CD4-positive, alpha-beta T cell treated with Interleukin-4 for 1 hour (primary cell): ENCODE measurements at regions not wholly inside any gene's neighbourhood (a gene's known extent, or its start where the extent isn't known, plus 50 kb on each side); places are given as distances from the start of the nearest gene placed in this dataset.

Experiments used
- DNase-seq, 2 donors: peaks; one replicate each; pipeline ENCODE4 v3.0.0-alpha.2; 2020 to 2022

DNA sequence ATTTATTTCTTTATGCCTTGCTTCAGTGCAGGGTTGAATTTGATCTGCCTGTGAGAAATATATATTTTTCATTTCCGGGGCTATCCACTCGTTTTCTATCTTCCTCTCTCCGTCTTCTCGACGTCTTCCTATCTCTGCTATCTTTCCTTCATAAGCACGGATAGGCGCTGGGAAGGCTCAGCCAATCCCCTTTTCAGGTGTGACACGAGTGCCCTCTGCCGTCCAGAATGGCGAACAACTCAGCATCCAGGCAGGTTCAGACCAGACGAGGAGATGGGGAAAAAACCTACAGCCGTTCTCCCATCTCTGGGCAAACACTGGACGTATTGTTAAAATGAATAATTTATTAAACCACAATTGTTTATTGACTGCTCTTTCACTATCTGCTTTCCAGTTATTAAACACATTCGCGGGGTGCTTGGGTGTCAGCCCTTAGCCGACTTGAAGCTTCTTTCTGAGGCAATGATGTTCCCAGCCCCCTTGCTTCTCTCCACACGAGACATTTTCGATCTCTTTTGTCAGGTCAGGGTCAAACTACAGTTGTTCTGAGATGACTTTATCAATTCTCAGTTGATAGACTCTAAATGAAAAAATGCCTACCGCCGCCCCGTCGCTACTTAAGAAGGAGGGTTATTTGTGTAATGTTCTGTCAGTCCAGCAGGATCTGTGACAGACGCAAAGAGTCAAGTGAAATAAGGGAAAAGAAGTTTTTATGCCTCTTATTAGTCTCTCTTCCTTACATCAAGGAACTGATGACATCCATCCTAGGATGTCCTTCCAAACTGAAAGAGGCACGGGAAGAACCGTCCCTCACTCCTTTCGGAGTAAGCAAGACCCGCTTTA, 96.3 kb upstream of the NOCT start:
- peak; percentile 25 to 46 for DNase-seq

- no peak for DNase-seq
Observed at GRCh38 chr4:138918169-138918869, 97.3 kb upstream of the NOCT start.

DNA sequence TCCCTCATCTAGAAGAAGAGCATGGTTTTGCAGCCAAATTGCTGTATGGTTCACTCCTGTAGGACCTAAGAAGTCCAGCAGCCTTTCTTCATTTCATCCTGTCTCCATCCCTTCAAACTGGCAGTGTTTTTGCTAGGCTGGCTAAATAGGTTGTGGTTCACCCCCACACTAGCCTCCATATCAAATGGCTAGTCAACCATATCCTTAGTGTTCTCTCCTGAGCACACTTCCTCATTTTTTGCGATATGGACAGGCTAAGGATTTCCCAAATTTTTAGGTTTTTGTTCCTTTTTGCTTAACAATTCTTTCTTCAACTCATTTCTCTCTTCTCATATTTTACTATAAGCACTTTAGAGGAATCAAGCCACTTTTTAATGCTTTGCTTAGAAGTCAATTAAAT, 98.8 kb upstream of the NOCT start:
- no peak for DNase-seq

- DNase-seq = no peak
Observed at GRCh38 chr4:138915756-138916155, 99.8 kb upstream of the NOCT start.

DNA sequence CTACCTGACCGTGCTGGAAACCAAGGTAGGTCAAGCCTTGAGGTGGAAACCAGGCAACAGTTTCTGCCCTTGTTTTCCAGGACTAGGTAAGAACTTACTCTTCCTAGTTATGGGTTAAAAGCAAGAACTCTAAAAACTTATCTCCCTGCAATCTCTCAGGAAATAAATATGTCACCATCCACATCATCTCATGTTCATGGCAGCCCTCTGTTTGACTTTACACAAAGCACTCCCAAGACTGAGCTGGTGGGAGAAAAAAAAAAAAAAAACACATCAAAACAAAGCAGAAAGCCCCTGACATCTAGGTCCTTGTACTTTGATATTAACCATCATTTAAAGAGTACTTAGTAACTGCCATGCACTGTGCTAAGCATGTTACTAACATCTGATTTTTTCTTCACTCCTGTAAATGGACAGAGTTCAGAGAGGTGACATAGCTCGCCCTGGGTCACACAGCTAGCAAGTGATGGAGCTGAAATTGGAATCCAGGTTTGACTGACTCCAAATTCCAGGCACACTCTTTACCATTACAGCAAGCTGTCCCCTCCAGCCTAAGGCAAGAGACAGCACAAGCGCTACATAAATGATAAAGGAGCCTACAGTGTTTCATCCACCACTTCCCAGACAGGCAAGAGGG, 102.8 kb upstream of the NOCT start:
- DNase-seq = no peak

DNA sequence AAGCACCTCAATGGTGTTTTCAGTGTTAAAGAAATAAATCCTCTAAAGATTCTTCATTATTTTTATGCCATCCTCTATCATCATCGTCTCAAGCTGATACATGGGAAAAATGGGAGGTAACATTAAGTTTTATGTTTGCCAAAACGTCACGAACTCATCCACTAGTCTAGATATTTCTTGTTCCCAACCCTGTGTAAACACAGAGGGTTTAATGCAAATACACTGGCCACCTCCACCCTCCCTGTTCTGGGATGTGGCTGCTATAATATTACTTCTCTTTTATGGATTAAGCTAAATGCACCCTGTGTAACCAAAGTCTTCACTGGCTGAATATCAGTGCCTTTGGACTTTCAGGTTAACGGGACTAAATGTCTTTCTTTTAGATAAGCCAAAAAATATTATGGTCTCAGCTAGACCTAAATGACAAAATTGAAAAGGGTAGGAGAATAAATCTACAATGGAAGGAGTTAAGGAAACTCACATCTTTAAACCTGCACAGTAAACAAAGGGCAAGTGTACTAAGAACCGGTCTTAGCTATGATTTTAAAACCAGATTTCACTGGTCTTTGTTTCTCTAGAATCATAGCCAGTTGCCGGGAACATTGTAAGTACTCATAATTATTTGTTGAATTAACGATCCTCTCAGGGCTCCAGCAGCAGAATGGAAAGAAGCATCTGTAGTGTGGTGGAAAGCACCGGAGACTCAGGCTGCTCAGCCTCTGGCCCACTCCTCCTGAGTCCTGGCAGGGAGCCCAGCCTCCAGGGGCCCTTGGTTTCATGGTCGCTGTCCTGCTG, 103.5 kb upstream of the NOCT start:
- DNase-seq = no peak

DNA sequence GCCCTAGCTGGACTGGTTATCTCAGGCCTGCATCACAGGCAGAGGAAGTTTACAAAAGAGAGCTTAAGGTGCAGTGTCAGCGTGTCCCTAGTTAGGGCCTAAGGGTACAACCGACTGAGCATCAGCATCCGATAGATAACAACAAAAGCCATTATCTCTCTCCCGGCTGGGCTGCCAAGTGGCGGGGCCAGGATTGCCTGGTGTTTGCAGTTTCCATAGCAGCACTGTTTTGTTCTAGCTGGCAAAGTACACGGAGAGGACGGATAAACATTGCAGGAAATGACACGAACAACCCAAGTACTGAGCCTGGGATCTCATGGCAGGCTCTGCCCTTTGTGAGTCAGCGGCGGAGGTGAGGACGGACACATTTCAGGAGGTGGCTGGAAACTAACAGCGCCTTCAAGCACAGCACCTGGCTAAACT, 104.7 kb upstream of the NOCT start:
- no peak for DNase-seq

DNA sequence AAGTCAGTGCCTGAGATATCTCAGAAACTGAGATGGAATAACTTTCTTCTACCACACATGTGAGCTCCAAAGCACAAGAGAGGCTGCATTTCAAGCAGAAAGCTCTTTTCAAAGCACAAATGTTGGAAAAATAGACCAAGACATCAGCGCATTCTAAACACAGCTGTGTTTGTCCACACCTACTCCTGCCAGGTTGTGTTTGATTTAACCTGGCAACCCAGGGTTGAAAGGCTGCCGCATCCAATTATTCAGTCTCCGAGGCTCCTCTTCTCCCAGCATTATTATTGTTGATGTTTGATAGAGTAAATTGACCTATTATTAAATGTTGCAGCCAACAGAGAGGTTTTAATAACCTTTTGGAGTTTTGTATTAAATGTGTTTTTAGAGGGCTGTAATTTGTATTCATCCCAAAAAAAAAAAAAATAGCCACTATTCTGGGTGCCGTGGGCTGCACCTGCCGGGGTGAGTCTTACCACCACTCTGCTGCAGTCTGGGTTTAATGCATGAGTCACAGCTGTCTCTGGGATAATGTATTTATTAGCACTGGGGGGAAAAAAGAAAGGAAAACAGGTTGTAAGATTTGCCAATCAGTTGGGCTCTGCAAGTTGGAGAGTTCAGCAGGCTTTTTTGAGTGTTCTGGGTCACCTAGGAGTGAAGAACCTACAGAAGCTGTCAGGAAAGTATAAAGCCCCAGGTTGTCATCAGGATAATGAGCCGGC, 105.2 kb upstream of the NOCT start:
- no peak for DNase-seq

- DNase-seq = no peak
Observed at GRCh38 chr4:138909587-138909986, 106.0 kb upstream of the NOCT start.

- no peak for DNase-seq
Observed at GRCh38 chr4:138908134-138908533, 107.4 kb upstream of the NOCT start.

DNA sequence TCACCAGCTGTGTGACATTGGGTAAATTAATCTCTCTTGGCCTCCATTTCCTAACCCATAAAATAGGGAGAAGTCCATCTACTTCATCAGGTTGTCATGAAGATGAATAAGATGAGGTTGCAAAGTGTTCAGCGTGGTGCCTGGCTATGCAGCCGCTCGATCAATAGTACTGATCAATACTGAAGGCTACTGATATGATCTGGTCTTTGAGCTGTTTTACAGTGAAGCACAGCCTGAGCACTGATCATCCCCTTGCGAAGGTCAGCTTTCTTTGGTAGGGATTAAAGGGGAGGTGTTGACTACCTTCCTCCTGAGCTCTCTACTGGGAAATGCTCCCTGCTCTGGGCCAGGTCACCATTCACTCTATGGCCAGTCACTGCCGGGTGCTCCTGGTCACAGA, 108.4 kb upstream of the NOCT start:
- DNase-seq = no peak

- no peak for DNase-seq
Observed at GRCh38 chr4:138904793-138905192, 110.8 kb upstream of the NOCT start.

DNA sequence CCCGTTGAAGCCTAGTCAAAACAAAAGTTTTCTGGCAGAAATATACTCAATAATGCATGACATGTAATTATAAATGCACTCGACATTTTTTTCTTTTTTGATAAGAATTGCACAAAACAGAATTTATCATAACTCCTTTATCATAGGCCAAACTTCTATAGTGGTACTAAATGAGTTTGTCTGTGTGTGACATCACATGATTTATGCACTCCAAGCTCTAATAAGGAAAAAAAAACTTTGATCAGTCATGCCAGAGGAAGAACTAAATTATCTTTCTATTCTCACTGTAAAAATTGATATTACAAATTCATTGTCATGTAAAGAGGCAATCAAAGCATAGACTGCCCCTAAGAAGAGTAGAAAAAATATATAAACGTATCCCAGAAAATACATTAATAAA, 112.4 kb upstream of the NOCT start:
- no peak for DNase-seq

DNA sequence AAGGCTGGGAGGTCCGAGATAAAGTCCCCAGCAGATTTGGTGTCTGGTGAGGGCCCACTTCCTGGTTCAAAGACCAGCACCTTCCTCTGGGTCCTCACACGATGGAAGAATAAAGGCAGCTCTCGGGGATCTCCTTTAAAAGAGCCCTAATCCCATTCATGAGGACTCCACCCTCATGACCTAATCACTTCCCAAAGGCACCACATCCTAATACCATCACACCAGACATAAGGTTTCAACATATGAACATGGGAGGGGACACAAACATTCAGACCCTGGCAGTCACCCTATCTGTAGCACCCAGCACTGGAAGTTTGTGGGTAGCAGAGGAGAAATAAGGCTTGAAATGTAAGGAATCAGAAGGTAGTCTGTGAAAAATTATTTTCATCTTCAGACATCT, 112.9 kb upstream of the NOCT start:
- no peak for DNase-seq

- no peak for DNase-seq
Observed at GRCh38 chr4:138901177-138901576, 114.4 kb upstream of the NOCT start.

DNA sequence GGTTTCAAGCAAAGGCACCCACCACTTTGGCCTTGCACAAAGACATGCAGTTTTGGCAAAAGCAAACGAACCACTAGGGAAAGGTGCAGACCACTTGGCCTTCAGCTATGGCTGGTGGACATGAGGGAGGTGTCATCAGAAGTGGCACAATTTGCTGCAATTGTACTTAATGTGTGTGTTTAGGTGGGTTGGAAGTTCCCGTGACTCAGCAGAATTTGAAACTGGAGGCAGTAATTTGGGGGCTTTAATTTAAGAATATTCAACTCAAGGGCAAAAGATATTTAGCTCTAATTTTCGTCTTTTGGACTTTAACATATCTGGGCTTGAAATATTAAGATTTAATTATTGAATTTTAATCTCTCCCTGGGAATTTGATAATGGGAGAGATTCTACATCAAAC, 115.6 kb upstream of the NOCT start:
- no peak for DNase-seq

GRCh38 chr4:138898282-138898681, 117.3 kb upstream of the NOCT start:
- DNase-seq = no peak

DNA sequence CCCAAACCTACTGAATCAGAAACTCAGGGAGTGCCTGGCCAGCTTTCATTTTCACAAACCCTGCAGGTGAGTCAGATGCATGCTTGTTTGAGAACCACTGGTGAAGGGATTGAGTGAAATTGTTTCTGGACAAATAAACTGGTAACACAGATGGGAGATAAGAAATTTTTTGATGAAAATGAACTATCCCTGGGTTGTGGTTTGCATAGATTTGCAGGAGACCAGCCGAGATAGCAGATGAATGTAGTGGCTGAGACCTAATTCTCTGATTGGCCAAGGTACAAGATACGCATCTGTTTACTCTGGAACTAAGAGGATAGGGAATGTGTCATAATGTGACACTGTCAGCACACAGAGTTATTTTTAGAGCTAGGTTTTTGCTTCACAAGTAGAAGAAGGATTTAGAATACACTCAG, 117.8 kb upstream of the NOCT start:
- no peak for DNase-seq

DNA sequence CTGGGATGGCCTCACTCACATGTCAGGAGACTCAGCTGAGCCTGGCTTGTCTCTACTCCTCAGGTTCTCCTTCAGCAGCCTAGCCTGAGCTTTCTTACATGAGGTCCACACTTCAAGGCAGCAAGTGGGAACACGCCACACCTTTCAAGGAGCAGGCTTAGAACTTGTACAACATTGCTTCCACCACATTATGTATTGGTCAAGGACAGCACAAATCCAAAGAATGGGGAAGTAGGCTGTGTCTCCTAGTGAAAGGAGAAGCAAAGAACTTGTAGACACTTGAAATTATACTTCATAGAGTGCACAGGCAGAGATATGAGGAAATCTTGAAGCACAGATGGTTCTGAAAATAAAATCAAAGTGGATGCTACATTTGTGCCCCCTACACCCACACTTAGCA, 120.9 kb upstream of the NOCT start:
- DNase-seq = no peak

DNA sequence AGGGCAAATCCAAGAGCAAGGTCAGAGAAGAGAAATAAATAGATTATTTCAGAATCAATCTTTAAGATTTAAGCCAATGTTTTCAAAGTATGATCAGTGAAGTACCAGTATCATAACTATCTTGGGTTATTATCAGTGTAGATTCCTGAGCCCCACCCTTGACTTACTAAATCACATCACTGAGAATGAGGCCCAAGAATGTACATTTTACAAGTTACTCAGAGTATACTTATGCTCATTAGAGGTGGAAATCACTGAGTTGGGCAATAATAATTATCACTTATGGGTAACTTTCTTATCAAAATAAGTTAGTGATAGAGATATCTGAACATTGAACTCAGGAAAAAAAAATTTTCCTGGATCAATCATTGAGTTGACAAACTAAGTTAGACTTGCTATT, 121.6 kb upstream of the NOCT start:
- no peak for DNase-seq

GRCh38 chr4:138892483-138893407, 122.8 kb upstream of the NOCT start:
- no peak for DNase-seq
